Stimulated activated CD8-positive, alpha-beta memory T cell treated with anti-CD3 and anti-CD28 coated beads, Interleukin-15, amount 100 ng/mL, for 1 hour (primary cell): ENCODE measurements at regions not wholly inside any gene's neighbourhood (a gene's known extent, or its start where the extent isn't known, plus 50 kb on each side); places are given as distances from the start of the nearest gene placed in this dataset.

Experiments used
- DNase-seq: peaks from one replicate; pipeline ENCODE4 v3.0.0-alpha.2; 2020; ENCODE audit warnings: low read depth

- no peak for DNase-seq
These were observed 129.8 kb downstream of the DLEU7 start for GRCh38 chr13:50713523-50714248.

- DNase-seq: no peak
These were observed 128.6 kb downstream of the DLEU7 start for GRCh38 chr13:50714891-50715290.

DNA sequence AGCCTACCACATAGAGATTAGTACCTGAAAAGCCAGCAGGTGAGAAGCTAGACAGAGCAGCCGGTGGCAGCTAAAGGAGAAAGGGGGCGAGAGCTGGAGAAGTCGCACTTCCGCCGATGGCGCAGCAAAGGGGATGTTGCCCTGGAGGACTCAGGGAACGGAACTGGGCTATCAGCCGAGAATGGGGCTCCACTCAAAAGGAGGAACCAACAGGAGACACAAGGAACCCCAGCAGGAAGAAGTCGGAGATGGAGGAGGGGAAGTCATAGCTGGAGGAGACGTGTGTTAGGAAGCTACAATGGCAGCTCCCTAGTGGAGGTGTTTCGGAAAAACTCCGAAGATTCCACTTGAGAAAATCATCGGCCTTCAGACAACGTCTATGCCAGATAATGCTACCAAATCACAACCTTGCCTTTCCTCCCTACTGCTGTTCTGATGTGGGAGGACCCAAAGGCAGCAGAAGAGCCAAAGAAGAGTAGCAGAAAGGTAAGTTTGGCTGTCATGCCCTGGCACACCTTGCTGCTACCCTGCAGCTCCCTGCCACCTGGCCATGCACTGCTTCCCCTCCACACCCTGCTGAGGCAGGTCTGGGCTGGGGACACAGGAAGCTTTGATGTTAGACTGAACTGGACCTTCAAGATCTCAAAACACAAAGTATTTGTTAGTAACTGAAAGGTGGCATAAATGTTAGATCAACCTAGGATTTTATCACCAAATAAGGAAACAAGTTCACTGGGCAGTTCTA is 127.9 kb downstream of the DLEU7 start:
- DNase-seq: no peak

GRCh38 chr13:50720861-50721671 is 122.4 kb downstream of the DLEU7 start:
- no peak for DNase-seq

GRCh38 chr13:50721672-50721992 is 121.9 kb downstream of the DLEU7 start:
- no peak for DNase-seq

DNA sequence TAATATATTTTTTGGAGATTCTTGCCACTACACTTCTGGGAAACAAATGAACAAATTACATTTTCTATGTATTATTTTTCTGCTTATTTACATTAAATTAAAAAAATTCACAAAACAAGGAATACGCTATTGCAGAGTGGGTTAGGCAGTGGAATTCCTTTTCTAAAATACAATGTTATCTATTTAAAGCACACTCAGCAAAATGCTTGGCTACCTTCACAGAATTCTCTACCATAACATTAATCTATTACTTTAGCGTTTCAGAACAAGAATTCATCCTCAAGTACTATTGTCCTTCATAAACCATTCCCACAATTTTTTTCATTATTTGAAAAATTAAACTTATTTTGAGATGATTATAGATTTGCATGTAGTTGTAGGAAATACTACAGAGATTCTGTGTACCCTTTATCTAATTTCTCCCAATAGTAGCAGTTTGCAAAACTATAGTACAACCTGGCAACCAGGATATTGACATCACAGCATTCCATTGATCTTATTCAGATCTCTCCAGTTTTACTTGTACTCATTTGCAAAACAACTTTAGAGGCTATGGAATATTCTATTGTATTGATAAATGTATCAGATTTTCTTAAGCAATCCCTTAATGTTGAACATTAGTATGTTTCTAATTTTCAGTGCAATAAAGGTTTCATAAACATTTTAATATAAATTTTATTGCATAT is 120.9 kb downstream of the DLEU7 start:
- no peak for DNase-seq

DNA sequence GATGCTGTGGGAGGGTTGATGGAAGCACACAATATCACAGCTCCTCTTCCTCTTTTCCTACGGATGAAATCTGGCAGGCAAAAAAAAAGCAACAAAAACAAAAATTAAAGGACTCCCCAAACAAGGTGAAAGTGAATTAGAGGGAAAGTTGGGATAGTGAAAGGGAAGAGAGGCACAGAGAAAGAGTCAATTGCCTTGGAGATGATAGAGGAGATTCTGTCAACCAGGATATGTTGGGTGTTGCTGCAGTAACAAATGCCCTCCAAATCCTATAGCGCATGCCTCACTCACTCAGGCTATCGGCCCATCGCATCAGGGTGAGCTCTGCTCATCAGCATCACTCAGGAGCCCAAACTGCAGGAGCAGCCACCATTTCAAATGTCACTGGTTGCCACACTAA is 119.1 kb downstream of the DLEU7 start:
- DNase-seq: no peak

DNA sequence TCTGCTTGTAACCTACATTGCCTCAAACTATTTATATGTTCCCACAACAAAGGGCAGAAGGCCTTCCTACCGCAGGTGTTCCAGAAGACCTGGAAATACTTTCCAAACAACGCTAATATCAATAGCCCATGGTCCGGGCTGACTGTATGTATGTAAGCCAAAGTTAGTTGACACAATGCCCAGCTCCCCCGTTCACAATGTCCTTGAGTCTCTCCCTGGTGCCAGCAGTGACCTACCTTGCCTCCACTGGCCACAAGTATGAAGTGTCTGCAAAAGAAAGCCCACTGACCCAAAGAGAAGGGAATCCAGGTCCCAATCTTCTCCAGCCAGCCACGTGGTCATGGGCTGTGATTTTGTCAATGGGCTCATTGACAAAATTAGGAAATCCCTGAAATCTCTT is 118.6 kb downstream of the DLEU7 start:
- DNase-seq: no peak

DNA sequence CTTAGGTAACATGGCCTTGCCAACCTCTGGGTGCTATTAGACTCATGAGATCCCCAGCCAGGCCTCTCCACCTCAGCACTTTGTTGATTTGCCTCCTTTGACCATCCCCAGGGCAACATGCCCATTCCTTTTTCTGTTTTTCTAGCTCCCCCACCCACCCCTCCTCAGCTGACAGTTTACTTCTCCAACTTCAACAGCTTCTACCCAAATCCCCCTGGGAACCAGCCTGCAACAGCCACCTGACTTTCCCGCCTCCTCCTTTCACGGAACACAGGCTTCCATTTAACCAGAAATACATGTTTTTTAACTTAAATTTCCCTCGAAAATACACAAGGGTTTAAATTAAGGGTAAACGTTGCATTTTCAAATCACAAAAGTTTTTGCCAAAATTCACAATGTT is 117.3 kb downstream of the DLEU7 start:
- DNase-seq: no peak

DNA sequence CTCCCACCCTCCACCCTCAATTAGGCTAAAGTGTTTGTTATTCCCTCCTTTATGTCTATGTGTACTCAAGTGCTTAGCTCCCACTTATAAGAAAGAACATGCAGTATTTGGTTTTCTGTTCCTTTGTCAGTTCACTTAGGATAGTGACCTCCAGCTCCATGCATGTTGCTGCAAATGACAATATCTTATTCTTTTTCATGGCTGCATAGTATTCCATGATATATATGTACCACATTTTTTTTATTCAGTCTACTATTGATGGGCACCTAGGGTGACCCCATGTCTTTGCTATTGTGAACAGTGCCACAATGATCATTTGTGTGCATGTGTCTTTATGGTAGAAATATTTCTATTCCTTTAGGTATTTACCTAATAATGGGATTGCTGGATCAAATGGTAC is 114.3 kb downstream of the DLEU7 start:
- DNase-seq: no peak

DNA sequence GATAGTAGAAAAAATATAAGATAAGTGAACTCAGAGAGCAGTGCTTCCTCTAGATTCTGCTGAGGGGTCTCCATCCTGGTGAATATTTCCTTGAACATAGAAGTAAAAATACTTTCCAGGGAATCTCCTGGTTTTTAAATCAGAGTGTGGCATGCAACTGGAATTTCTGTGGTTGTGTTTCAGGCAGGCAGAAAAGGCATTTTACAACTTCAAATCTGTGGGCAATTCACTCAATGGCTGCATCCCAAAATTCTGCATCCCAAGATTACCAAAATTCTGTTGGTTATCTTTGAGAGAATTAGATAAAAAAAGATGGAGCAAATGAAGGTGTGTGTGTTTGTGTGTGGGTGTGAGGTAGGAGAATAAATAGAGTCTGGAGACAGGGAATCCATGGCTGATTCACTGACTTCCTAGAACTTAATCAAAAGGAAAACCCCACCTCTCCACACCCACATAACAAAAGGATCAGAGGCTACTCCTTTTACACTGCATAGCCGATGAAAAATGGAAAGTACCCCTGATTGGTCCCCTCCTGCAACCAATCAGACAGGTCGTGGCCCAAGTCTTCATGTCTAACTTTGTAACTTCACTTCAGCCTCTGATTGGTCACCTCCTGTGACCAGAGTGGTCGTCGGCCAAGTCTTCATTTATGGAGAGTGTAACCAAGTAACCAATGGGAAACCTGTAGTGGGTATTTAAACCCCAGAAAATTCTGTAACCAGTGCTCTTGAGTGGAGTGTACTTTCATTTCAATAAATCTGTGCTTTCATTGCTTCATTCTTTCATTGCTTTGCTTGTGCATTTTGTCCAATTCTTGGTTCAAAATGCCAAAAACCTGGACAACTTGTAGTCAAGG is 112.8 kb downstream of the DLEU7 start:
- no peak for DNase-seq

- DNase-seq: no peak
These were observed 112.1 kb downstream of the DLEU7 start for GRCh38 chr13:50731400-50731799.

GRCh38 chr13:50732712-50733111 is 110.8 kb downstream of the DLEU7 start:
- DNase-seq: no peak

DNA sequence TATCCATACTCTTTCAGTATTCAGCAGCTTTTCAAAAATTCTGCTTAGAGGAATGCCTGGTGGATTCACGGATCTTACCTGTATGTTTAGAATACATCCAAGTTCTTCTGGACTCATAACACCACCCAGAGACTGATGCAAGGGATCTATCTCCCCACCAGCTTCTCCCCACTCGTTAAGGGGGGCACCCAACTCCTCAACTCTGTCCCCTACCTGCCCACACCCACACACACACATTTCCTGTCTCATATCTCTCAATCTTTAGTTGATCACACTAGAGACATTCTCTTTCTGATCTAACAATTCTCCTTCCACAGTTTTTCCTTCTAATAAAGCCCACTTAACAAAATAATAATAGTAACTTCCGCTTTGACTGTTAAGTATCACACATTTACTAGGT is 110.1 kb downstream of the DLEU7 start:
- no peak for DNase-seq

DNA sequence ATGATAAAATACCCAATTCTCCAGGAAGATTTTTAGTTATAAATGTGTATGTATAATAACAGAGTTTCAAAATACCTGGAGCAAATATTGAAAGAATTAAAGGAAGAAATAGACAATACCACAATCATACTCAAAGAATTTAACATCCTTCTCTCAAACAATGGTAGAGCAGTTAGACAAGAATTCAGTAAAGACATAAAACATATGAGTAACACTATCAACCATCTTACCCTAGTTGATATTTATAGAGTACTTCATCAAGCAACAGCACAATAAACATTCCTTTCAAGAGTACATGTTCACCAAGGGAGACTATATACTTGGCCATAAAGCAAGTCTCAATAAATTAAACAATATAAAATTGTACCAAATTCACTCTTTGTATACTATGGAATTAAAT is 108.4 kb downstream of the DLEU7 start:
- no peak for DNase-seq

- no peak for DNase-seq
These were observed 103.3 kb downstream of the DLEU7 start for GRCh38 chr13:50740052-50740741.

GRCh38 chr13:50742353-50742752 is 101.1 kb downstream of the DLEU7 start:
- DNase-seq: no peak

DNA sequence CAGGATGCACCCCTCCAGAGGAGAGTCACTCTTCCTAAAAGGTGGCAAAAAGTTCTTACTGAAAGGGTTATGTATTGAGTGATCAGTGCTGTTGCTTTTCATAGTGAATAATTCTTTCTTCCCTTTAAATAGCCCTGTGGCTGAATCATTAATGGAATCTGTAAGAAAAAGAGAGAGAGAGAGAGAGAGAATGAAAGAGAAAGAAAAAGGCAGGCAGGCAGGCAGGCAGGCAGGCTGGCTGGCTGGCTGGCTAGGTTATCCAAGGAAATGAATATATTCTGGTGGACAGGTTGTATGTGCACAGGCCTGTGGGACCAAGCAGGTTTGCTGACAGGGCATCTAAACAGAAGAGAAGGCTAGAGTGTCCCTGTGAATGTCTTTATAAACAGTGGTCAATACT is 100.5 kb downstream of the DLEU7 start:
- DNase-seq: no peak

DNA sequence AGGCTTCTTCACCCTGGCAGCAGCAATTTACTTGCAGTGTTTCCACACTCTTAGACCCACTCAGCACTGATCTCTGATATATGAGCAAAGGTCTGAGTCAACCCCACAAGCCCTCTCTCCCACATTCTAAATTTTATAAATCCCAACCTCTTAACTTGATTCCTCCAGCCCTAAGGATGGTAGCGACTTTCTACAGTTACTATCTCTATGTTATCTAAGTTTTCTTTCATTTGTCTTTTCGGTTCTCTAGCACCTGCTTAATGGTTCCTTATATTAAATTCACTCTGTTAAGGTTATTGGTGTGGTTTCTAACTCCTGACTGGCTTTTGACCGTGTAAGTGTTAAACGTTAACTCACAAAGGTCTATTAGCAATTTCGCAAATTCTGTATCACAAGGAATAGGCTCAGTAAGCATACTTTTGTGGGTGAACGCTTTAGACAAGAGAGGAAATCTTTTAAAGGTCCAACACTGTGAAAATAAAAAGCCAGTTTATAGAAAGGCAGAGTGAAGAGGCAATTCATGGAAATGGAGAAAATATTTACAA is 99.3 kb downstream of the DLEU7 start:
- no peak for DNase-seq

GRCh38 chr13:50745542-50746115 is 97.9 kb downstream of the DLEU7 start:
- no peak for DNase-seq
